Loucy (cell line): ENCODE measurements at regions not wholly inside any gene's neighbourhood (a gene's known extent, or its start where the extent isn't known, plus 50 kb on each side); places are given as distances from the start of the nearest gene placed in this dataset.

ENCODE experiments used
- CTCF ChIP-seq: fragments of 200-600 bp; sonication (generic); conservative IDR thresholded peaks from 2 replicates; pipeline ENCODE4 v1.5.1; 2014; ENCODE audit warnings: mild to moderate bottlenecking, antibody characterized with exemption, low read length
- EZH2phosphoT487 ChIP-seq: fragments of 200-600 bp; IDR thresholded peaks from 2 replicates; pipeline ENCODE4 v1.6.1; 2018; ENCODE audit warnings: antibody characterized with exemption, mild to moderate bottlenecking, moderate library complexity, borderline replicate concordance

GRCh38 chr6:67393356-67393755 lies 1241.7 kb upstream of the ADGRB3 start:
- TF ChIP-seq EZH2phosphoT487, result no peak
- no peak for TF ChIP-seq CTCF
